GM08714 (cell line): ENCODE measurements at regions not wholly inside any gene's neighbourhood (a gene's known extent, or its start where the extent isn't known, plus 50 kb on each side); places are given as distances from the start of the nearest gene placed in this dataset.

Experiments
- H3K4me3 ChIP-seq: fragments of 200-500 bp; sonication (Bioruptor generic); 2 replicates; pipeline ENCODE4 v1.5.1; 2014; ENCODE audit warnings: mild to moderate bottlenecking, low read length, inconsistent platforms
- ZNF274 ChIP-seq: IDR thresholded peaks from 2 replicates; pipeline ENCODE4 v1.6.1; 2012; ENCODE audit warnings: mild to moderate bottlenecking, low read depth, low read length

DNA sequence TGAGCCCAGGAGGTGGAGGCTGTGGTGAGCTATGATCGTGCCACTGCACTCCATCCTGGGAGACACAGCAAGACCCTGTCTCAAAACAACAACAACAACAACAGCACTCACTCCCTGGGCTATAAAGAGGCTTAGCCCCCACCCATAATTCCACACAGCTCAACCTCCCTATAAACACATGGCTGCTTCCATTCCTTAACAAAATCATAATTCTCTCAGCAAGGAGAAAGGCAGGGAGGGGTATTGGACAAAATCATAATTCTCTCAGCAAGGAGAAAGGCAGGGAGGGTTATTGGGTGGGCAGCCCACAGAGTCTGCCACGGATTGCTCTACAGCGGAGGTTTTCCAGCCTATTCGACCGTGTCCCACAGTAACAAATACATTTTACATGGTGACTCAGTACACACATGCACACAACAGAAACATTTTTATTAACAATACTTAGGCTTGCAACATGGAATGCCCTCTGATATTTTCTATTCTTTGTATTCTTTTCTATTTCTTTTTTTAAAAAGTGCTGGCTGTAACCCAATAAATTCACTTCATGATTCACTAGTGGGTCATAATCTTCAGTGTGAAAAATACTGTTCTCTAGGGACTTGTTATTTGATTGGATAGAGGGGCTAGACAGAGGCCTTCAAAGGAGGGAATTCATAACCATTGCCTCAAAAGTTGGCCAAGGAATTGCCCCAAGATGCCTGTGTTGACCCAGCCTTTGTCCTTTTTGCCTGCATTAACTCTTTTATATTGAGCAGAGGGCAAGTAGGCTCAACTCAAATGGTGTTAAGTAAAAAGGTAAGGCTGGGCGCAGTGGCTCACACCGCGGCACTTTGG is 50.6 kb upstream of the ZMYND8 start:
- no peak overlapping the region for H3K4me3 ChIP-seq

DNA sequence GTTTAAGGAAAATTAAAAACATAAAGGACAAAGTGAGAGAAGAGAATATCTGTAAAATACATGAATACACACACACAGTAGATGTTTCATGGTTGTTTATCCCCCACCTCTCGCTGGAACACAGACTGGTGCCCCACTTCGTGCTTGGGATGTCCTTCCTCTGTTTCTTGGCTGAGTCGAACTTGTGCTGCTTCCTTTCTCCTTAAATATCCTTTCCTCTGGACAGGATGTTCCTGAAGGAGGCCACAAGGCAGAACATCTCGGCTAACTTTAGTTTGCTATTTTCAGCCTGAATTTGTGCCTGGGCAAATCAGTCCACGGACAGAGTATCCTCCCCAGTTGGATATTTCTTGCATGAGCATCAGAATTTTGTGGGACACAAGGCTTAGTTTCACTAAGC is 54.7 kb upstream of the ZMYND8 start:
- TF ChIP-seq ZNF274 = no peak
- H3K4me3 ChIP-seq = peak overlapping the region; percentile 35; the same call in 1 of the 2 replicates

More for the DNA sequence above, 50.6 kb upstream of the ZMYND8 start:
- TF ChIP-seq ZNF274 = no peak

DNA sequence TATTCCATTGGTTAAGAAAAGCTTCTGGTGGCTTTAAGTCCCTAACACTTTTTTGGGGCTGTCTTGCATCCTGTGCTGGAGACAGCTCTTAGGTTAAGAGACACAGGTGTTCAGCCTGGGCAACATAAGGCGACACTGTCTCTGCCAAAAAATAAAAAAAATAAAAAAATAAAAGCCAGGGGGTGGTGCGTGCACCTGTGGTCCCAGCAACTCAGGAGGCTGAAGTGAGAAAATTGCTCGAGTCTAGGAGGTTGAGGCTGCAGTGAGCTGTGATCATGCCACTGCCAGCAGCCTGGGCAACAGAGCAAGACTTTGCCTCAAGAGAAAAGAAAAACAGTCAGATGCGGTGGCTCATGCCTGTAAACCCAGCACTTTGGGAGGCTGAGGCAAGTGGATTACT is 55.6 kb upstream of the ZMYND8 start:
- TF ChIP-seq ZNF274 = no peak
- no peak overlapping the region; the same call in 1 of the 2 replicates for H3K4me3 ChIP-seq

- TF ChIP-seq ZNF274 = no peak
- no peak overlapping the region for H3K4me3 ChIP-seq
Measured at GRCh38 chr20:47413189-47413588, 56.7 kb upstream of the ZMYND8 start.

GRCh38 chr20:47417245-47418068 is 61.0 kb upstream of the ZMYND8 start:
- TF ChIP-seq ZNF274 = no peak
- H3K4me3 ChIP-seq = no peak overlapping the region

GRCh38 chr20:47418069-47418757 is 61.7 kb upstream of the ZMYND8 start:
- no peak overlapping the region for H3K4me3 ChIP-seq
- no peak for TF ChIP-seq ZNF274

GRCh38 chr20:47419953-47420514 is 63.5 kb upstream of the ZMYND8 start:
- no peak for TF ChIP-seq ZNF274
- H3K4me3 ChIP-seq = no peak overlapping the region

DNA sequence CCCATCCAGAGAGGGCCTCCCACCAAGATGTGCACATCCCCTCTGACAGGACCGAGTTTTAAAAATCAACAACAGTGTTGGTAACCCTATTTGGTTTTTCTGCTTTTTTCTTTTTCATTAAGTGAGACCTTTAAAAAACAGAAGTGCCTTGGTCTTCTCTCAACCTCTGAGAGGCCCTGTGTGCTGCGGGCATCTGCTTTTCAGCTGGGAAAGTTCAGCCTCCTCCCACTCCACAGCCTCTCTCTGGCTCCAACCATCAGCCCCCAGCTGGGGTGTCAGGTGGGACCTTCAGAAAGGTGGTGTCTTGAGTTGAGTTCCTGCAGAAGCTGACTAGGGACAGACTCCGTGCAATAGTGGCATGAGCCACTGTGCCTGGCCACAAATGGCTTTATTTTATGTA is 64.6 kb upstream of the ZMYND8 start:
- no peak overlapping the region for H3K4me3 ChIP-seq
- no peak for TF ChIP-seq ZNF274

- TF ChIP-seq ZNF274 = no peak
Measured at GRCh38 chr20:47423586-47423985, 67.1 kb upstream of the ZMYND8 start.

DNA sequence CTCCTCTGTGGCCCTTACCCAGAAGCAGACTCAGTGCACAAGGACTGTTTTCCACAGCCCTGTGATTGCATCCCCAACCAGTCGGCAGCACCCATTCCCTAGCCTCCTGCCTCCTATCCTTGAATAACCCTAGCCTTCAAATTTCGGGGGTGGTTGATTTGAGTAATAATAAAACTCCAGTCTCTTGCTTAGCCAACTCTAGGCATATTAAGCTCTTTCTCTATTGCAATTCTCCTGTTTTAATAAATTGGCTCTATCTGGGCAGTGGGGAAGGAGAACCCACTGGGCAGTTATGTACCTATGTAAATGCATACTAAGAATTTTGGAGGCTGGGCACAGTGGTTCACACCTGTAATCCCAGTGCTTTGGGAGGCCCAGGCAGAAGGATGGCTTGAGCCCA is 70.6 kb upstream of the ZMYND8 start:
- no peak for TF ChIP-seq ZNF274
- no peak overlapping the region for H3K4me3 ChIP-seq

More at GRCh38 chr20:47423586-47423985, 67.1 kb upstream of the ZMYND8 start:
- H3K4me3 ChIP-seq = no peak overlapping the region

DNA sequence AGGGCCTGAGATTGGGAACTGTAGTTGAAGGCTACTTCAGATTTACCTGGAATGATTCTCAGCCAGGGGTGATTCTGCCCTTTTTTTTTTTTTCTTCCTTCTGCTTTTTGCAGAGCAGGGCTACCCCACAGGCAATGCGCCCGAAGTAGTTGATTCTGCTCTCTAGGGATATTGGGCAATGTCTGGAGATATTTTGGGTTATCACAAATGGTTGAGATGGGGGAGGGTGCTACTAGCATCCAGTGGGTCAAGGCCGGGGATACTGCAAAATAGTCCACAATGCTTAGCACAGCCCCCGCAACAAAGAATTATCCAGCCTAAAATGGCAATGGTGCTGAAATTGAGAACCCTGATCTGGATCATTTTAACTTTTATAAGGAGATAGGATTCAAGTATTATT is 71.2 kb upstream of the ZMYND8 start:
- no peak overlapping the region for H3K4me3 ChIP-seq
- TF ChIP-seq ZNF274 = no peak

- no peak for TF ChIP-seq ZNF274
- H3K4me3 ChIP-seq = no peak overlapping the region
Measured at GRCh38 chr20:47428164-47428563, 71.7 kb upstream of the ZMYND8 start.

DNA sequence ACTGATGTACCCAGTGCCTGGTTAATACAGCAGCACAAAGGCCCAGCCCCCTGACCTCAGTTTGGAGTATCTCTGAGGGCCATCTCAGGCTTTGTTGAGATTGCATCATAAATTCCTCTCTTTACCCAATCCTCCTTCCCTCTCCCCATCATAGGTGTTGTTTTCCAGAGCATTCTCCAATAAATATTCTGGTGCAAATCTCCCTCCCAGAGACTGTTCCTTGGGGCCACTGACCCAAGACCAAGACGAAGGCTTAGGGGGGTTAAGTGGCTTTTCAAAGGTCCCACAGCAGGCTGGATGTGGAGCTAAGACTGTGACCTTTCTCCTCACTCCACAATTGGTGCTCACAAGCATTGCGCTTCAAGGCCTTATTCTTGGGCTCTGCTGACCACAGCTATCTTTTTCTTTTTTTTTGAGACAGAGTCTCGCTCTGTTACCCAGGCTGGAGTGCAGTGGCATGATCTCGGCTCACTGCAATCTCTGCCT is 72.4 kb upstream of the ZMYND8 start:
- TF ChIP-seq ZNF274 = no peak

DNA sequence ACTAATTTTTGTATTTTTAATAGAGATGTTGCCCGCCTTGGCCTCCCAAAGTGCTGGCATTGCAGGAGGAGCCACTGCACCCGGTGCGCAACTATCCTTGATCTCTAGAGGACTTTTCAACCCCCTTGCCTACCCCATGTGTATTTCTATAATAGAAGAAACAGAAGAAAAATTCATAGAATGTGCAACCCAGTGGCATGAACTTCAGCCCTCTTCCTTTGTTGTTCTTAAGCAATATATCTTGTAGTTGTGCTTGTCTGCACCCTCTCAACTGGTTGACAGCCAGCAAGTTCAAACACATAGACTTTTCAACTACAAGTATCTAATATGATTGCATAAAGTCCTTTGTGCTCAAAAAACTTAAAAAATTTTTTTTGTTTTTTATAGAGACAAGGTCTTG is 72.3 kb upstream of the NCOA3 start:
- TF ChIP-seq ZNF274 = no peak
- H3K4me3 ChIP-seq = no peak overlapping the region

More for the DNA sequence above, 72.4 kb upstream of the ZMYND8 start:
- H3K4me3 ChIP-seq = no peak overlapping the region
